Right cardiac atrium (tissue), 5 donors: ENCODE measurements at regions not wholly inside any gene's neighbourhood (a gene's known extent, or its start where the extent isn't known, plus 50 kb on each side); places are given as distances from the start of the nearest gene placed in this dataset.

Experiments used
- ATAC-seq, 2 donors: fragments of 200-7000 bp; cut with Tn5 transposase; one replicate each; pipeline versions ENCODE4 v1.8.0 to v1.9.1; 2020; ENCODE audit warnings: moderate library complexity in 2 of 2, mild to moderate bottlenecking in 1 of 2
- DNase-seq, 3 donors: peaks; one replicate each; pipeline ENCODE4 v3.0.0-alpha.2; 2020
- H3K27ac ChIP-seq: one replicate; pipeline ENCODE4 v1.5.1; 2013; ENCODE audit warnings: mild to moderate bottlenecking, low read length, control low read depth, moderate library complexity
- H3K27me3 ChIP-seq: one replicate; pipeline ENCODE4 v1.6.1; 2013; ENCODE audit not compliant: control insufficient read depth, insufficient read depth
- H3K4me1 ChIP-seq: one replicate; pipeline ENCODE4 v1.6.1; 2013; ENCODE audit warnings: low read length; ENCODE audit not compliant: control insufficient read depth, insufficient read depth
- H3K4me3 ChIP-seq: one replicate; pipeline ENCODE4 v1.5.1; 2013; ENCODE audit warnings: low read length, control low read depth
- H3K9me3 ChIP-seq: one replicate; pipeline ENCODE4 v1.6.1; 2013; ENCODE audit warnings: low read length; ENCODE audit not compliant: control insufficient read depth
- WGBS: extraction: QIAGEN DNeasy Blood & Tissue Kit; methylation state at CpG from one replicate; pipeline ENCODE4 v1.1.7; 2013; 5-methylcytosine and 5-hydroxymethylcytosine counted together
- intact Hi-C, 4 donors: fragments of 100-400 bp; cut with DNase I; formaldehyde crosslinking; loops; one replicate each; pipeline versions ENCODE4 v1.11.0 to v1.14.0; 2022 to 2023
- donor health status: healthy with polysubstance abuse.
- donor health status: DM: no; HTN: yes; CAD: no.
- donor health status: DM: no; HTN: no; CAD: no.
- donor health status: DM: no; HTN: yes; CAD: no; lungs with severe emphysema.
- donor health status: DM: yes; HTN: yes; CAD: no.

- intact Hi-C loops: no loop called here
Measured at GRCh38 chr14:29425705-29426482, 501.8 kb downstream of the PRKD1 start.

GRCh38 chr14:29442696-29443095 is 485.0 kb downstream of the PRKD1 start:
- Histone ChIP-seq H3K27ac (no peak overlapping the region), H3K4me1 (no peaks in the 10 kb centered on the region), H3K4me3 (no peak overlapping the region), H3K27me3 (no peaks in the 10 kb centered on the region), H3K9me3 (no peaks in the 10 kb centered on the region)
- WGBS: 38% methylated on average over 3 of the region's 3 CpGs
- intact Hi-C loops: no loop called here
- ATAC-seq: no peak
- no peak for DNase-seq

More at GRCh38 chr14:29425705-29426482, 501.8 kb downstream of the PRKD1 start:
- no peak overlapping the region for H3K27ac ChIP-seq
- no peaks in the 10 kb centered on the region for H3K4me1 ChIP-seq
- ATAC-seq (no peak), DNase-seq (no peak)
- H3K4me3 ChIP-seq: no peak overlapping the region
- no peaks in the 10 kb centered on the region for H3K9me3 ChIP-seq
- H3K27me3 ChIP-seq: no peaks in the 10 kb centered on the region
- WGBS: 57% methylated on average over 5 of the region's 5 CpGs

- no peak for DNase-seq
- intact Hi-C loops: no loop called here
- no peak for ATAC-seq
- Histone ChIP-seq H3K4me1 (no peaks in the 10 kb centered on the region), H3K27me3 (no peaks in the 10 kb centered on the region), H3K9me3 (no peaks in the 10 kb centered on the region), H3K4me3 (no peak overlapping the region), H3K27ac (no peak overlapping the region)
- 57% methylated on average over 2 of the region's 2 CpGs for WGBS
Measured at GRCh38 chr14:29444216-29444615, 483.4 kb downstream of the PRKD1 start.

GRCh38 chr14:29444805-29445204 is 482.8 kb downstream of the PRKD1 start:
- ATAC-seq: peak; percentile 36 to 74
- intact Hi-C loops: no loop called here

GRCh38 chr14:29446971-29447370 is 480.7 kb downstream of the PRKD1 start:
- no peak for ATAC-seq
- no peak for DNase-seq
- intact Hi-C loops: no loop called here
- Histone ChIP-seq H3K27ac (no peak overlapping the region), H3K27me3 (no peaks in the 10 kb centered on the region), H3K9me3 (no peaks in the 10 kb centered on the region), H3K4me3 (no peak overlapping the region), H3K4me1 (no peaks in the 10 kb centered on the region)
- WGBS: 66% methylated on average over 5 of the region's 5 CpGs

More at GRCh38 chr14:29444805-29445204, 482.8 kb downstream of the PRKD1 start:
- no peaks in the 10 kb centered on the region for H3K4me1 ChIP-seq
- H3K27me3 ChIP-seq: no peaks in the 10 kb centered on the region
- H3K4me3 ChIP-seq: no peak overlapping the region
- H3K27ac ChIP-seq: no peak overlapping the region
- peak in 1 of 3 donors; percentile 21 for DNase-seq
- 35% methylated on average over 1 of the region's 1 CpG for WGBS
- H3K9me3 ChIP-seq: no peaks in the 10 kb centered on the region

- no peak for ATAC-seq
- WGBS: 67% methylated on average over 2 of the region's 2 CpGs
- Histone ChIP-seq H3K27me3 (no peaks in the 10 kb centered on the region), H3K9me3 (no peaks in the 10 kb centered on the region), H3K4me3 (no peak overlapping the region), H3K4me1 (no peaks in the 10 kb centered on the region), H3K27ac (no peak overlapping the region)
- intact Hi-C loops: no loop called here
- DNase-seq: no peak
Measured at GRCh38 chr14:29451941-29452340, 475.7 kb downstream of the PRKD1 start.

GRCh38 chr14:29453045-29453444 is 474.6 kb downstream of the PRKD1 start:
- H3K4me1 ChIP-seq: no peaks in the 10 kb centered on the region
- intact Hi-C loops: no loop called here
- no peaks in the 10 kb centered on the region for H3K9me3 ChIP-seq

GRCh38 chr14:29454026-29454693 is 473.5 kb downstream of the PRKD1 start:
- Histone ChIP-seq H3K27ac (no peak overlapping the region), H3K4me1 (no peaks in the 10 kb centered on the region), H3K4me3 (no peak overlapping the region), H3K9me3 (no peaks in the 10 kb centered on the region), H3K27me3 (no peaks in the 10 kb centered on the region)
- intact Hi-C loops: no loop called here
- DNase-seq (no peak), ATAC-seq (no peak)
- WGBS: 60% methylated on average over 4 of the region's 4 CpGs

More at GRCh38 chr14:29453045-29453444, 474.6 kb downstream of the PRKD1 start:
- no peak for ATAC-seq
- no peak for DNase-seq
- H3K4me3 ChIP-seq: no peak overlapping the region
- H3K27ac ChIP-seq: no peak overlapping the region
- H3K27me3 ChIP-seq: no peaks in the 10 kb centered on the region

GRCh38 chr14:29458547-29458946 is 469.1 kb downstream of the PRKD1 start:
- intact Hi-C loops: no loop called here
- no peak overlapping the region for H3K4me3 ChIP-seq
- WGBS: 93% methylated on average over 1 of the region's 1 CpG
- no peaks in the 10 kb centered on the region for H3K9me3 ChIP-seq
- H3K27me3 ChIP-seq: no peaks in the 10 kb centered on the region
- no peaks in the 10 kb centered on the region for H3K4me1 ChIP-seq
- ATAC-seq: no peak
- H3K27ac ChIP-seq: no peak overlapping the region
- no peak for DNase-seq

- Histone ChIP-seq H3K4me3 (no peak overlapping the region), H3K27ac (no peak overlapping the region), H3K9me3 (no peaks in the 10 kb centered on the region), H3K27me3 (no peaks in the 10 kb centered on the region), H3K4me1 (no peaks in the 10 kb centered on the region)
- intact Hi-C loops: no loop called here
- WGBS: 53% methylated on average over 5 of the region's 5 CpGs
- DNase-seq (no peak), ATAC-seq (no peak)
Measured at GRCh38 chr14:29459531-29459930, 468.1 kb downstream of the PRKD1 start.

- DNase-seq (no peak), ATAC-seq (no peak)
- no peaks in the 10 kb centered on the region for H3K9me3 ChIP-seq
- no peaks in the 10 kb centered on the region for H3K27me3 ChIP-seq
- WGBS: 62% methylated on average over 4 of the region's 4 CpGs
- no peak overlapping the region for H3K4me3 ChIP-seq
- H3K4me1 ChIP-seq: no peaks in the 10 kb centered on the region
- H3K27ac ChIP-seq: no peak overlapping the region
- intact Hi-C loops: no loop called here
Measured at GRCh38 chr14:29459969-29460560, 467.6 kb downstream of the PRKD1 start.
